HEK293 (cell line): ENCODE measurements at regions not wholly inside any gene's neighbourhood (a gene's known extent, or its start where the extent isn't known, plus 50 kb on each side); places are given as distances from the start of the nearest gene placed in this dataset.

Experiments
- CTCF ChIA-PET: fragments of 350-600 bp; formaldehyde crosslinking; extraction: SDS; loops from one replicate; lab custom pipeline; 2021; ENCODE audit warnings: antibody characterized with exemption; lab: Yijun Ruan, JAX
- POLR2A ChIA-PET: fragments of 300-600 bp; formaldehyde crosslinking; extraction: SDS; loops from one replicate; lab custom pipeline; 2020; ENCODE audit warnings: antibody characterized with exemption, inconsistent platforms; lab: Yijun Ruan, JAX
- H3K27ac ChIP-seq: fragments of 200-500 bp; sonication (Bioruptor generic); 2 replicates; pipeline ENCODE4 v1.5.1; 2014; ENCODE audit warnings: low read depth, low read length, control low read depth, inconsistent platforms; ENCODE audit errors: extremely low read depth
- H3K36me3 ChIP-seq, 2 experiments: fragments of 200-500 bp in 1 of 2; sonication (Bioruptor generic) in 1 of 2; 1 replicate in 1 of 2; 2 replicates in 1 of 2; pipeline ENCODE4 v1.5.1; 2014 to 2017; ENCODE audit warnings: inconsistent platforms in 2 of 2, low read length in 2 of 2; ENCODE audit not compliant: control insufficient read depth in 2 of 2, insufficient read depth in 1 of 2
- H3K4me1 ChIP-seq: fragments of 200-500 bp; sonication (Bioruptor generic); 2 replicates; pipeline ENCODE4 v1.5.1; 2014; ENCODE audit warnings: mild to moderate bottlenecking, low read length, inconsistent platforms; ENCODE audit not compliant: control insufficient read depth, insufficient read depth
- H3K4me3 ChIP-seq: 2 replicates; pipeline ENCODE4 v1.5.1; 2011; ENCODE audit warnings: low read depth, mild to moderate bottlenecking, control low read depth, low read length, moderate library complexity
- H3K9me3 ChIP-seq: fragments of 200-500 bp; sonication (Bioruptor generic); 2 replicates; pipeline ENCODE4 v1.5.1; 2014; ENCODE audit warnings: low read depth, low read length, inconsistent platforms; ENCODE audit not compliant: control insufficient read depth, insufficient read depth
- GFI1B ChIP-seq: fragments of 450-650 bp; formaldehyde crosslinking; IDR thresholded peaks from 2 replicates; pipeline ENCODE4 v1.5.1; 2016; ENCODE audit warnings: missing biosample characterization, missing genetic modification characterization
- GLI2 ChIP-seq: fragments of 450-650 bp; formaldehyde crosslinking; IDR thresholded peaks from 2 replicates; pipeline ENCODE4; 2017; ENCODE audit warnings: missing biosample characterization, missing genetic modification characterization, low read depth, borderline replicate concordance
- MEIS1 ChIP-seq: sonication (generic); formaldehyde crosslinking; IDR thresholded peaks from 2 replicates; pipeline ENCODE4 v1.8.1; 2022; ENCODE audit warnings: missing genetic modification reagents, mild to moderate bottlenecking, borderline replicate concordance
- RBAK ChIP-seq: fragments of 450-650 bp; formaldehyde crosslinking; IDR thresholded peaks from 2 replicates; pipeline ENCODE4 v1.5.1; 2016; ENCODE audit warnings: missing biosample characterization, missing genetic modification characterization
- REPIN1 ChIP-seq: fragments of 450-650 bp; formaldehyde crosslinking; IDR thresholded peaks from 2 replicates; pipeline ENCODE4 v1.5.1; 2017; ENCODE audit warnings: missing biosample characterization, missing genetic modification characterization, low read depth
- SALL2 ChIP-seq: fragments of 450-650 bp; formaldehyde crosslinking; IDR thresholded peaks from 2 replicates; pipeline ENCODE4 v1.5.0; 2017; ENCODE audit warnings: missing biosample characterization, mild to moderate bottlenecking, missing genetic modification characterization, borderline replicate concordance
- TRIM28 ChIP-seq: IDR thresholded peaks from 2 replicates; pipeline ENCODE4 v1.6.1; 2011; ENCODE audit warnings: low read length, control low read depth, borderline replicate concordance
- WT1 ChIP-seq: fragments of 450-650 bp; formaldehyde crosslinking; IDR thresholded peaks from 2 replicates; pipeline ENCODE4 v1.5.1; 2016; ENCODE audit warnings: missing biosample characterization, missing genetic modification characterization
- YY2 ChIP-seq: fragments of 450-650 bp; formaldehyde crosslinking; IDR thresholded peaks from 2 replicates; pipeline ENCODE4 v1.5.1; 2016; ENCODE audit warnings: missing biosample characterization, missing genetic modification characterization
- ZBTB17 ChIP-seq: fragments of 450-650 bp; formaldehyde crosslinking; IDR thresholded peaks from 2 replicates; pipeline ENCODE4 v1.5.1; 2016; ENCODE audit warnings: missing biosample characterization, missing genetic modification characterization
- ZBTB20 ChIP-seq: fragments of 450-650 bp; formaldehyde crosslinking; IDR thresholded peaks from 2 replicates; pipeline ENCODE4 v1.5.1; 2016; ENCODE audit warnings: missing biosample characterization, missing genetic modification characterization
- ZBTB48 ChIP-seq: fragments of 450-650 bp; formaldehyde crosslinking; IDR thresholded peaks from 2 replicates; pipeline ENCODE4 v1.5.1; 2016; ENCODE audit warnings: missing biosample characterization, missing genetic modification characterization
- ZFP37 ChIP-seq: fragments of 450-650 bp; formaldehyde crosslinking; IDR thresholded peaks from 2 replicates; pipeline ENCODE4 v1.5.1; 2016; ENCODE audit warnings: missing biosample characterization, missing genetic modification characterization
- ZNF112 ChIP-seq: fragments of 450-650 bp; formaldehyde crosslinking; IDR thresholded peaks from 2 replicates; pipeline ENCODE4 v1.5.0; 2017; ENCODE audit warnings: missing biosample characterization, missing genetic modification characterization
- ZNF169 ChIP-seq: fragments of 450-650 bp; formaldehyde crosslinking; IDR thresholded peaks from 2 replicates; pipeline ENCODE4 v1.5.1; 2016; ENCODE audit warnings: missing biosample characterization, missing genetic modification characterization
- ZNF202 ChIP-seq: fragments of 450-650 bp; formaldehyde crosslinking; IDR thresholded peaks from 2 replicates; pipeline ENCODE4 v1.5.1; 2016; ENCODE audit warnings: missing biosample characterization, missing genetic modification characterization, borderline replicate concordance
- ZNF354C ChIP-seq: fragments of 450-650 bp; formaldehyde crosslinking; IDR thresholded peaks from 2 replicates; pipeline ENCODE4 v1.5.1; 2016; ENCODE audit warnings: missing biosample characterization, missing genetic modification characterization, low read depth, borderline replicate concordance
- ZNF394 ChIP-seq: fragments of 450-650 bp; formaldehyde crosslinking; IDR thresholded peaks from 2 replicates; pipeline ENCODE4 v1.5.1; 2016; ENCODE audit warnings: missing biosample characterization, missing genetic modification characterization, mild to moderate bottlenecking, moderate library complexity, borderline replicate concordance
- ZNF48 ChIP-seq: fragments of 450-650 bp; formaldehyde crosslinking; IDR thresholded peaks from 2 replicates; pipeline ENCODE4 v1.5.1; 2016; ENCODE audit warnings: missing biosample characterization, missing genetic modification characterization
- ZNF514 ChIP-seq: fragments of 450-650 bp; formaldehyde crosslinking; IDR thresholded peaks from 2 replicates; pipeline ENCODE4 v1.5.1; 2016; ENCODE audit warnings: missing biosample characterization, missing genetic modification characterization
- ZNF544 ChIP-seq: fragments of 450-650 bp; formaldehyde crosslinking; IDR thresholded peaks from 2 replicates; pipeline ENCODE4 v1.5.0; 2017; ENCODE audit warnings: missing biosample characterization, missing genetic modification characterization
- ZNF670 ChIP-seq: fragments of 450-650 bp; formaldehyde crosslinking; IDR thresholded peaks from 2 replicates; pipeline ENCODE4 v1.5.1; 2016; ENCODE audit warnings: missing biosample characterization, missing genetic modification characterization, low read depth
- ZNF777 ChIP-seq: fragments of 450-650 bp; formaldehyde crosslinking; IDR thresholded peaks from 2 replicates; pipeline ENCODE4 v1.5.1; 2017; ENCODE audit warnings: missing biosample characterization, missing genetic modification characterization, borderline replicate concordance
- ZSCAN16 ChIP-seq: fragments of 450-650 bp; formaldehyde crosslinking; IDR thresholded peaks from 2 replicates; pipeline ENCODE4 v1.5.1; 2016; ENCODE audit warnings: missing biosample characterization, missing genetic modification characterization
- ZSCAN23 ChIP-seq: fragments of 450-650 bp; formaldehyde crosslinking; IDR thresholded peaks from 2 replicates; pipeline ENCODE4 v1.5.1; 2016; ENCODE audit warnings: missing biosample characterization, missing genetic modification characterization
- TF ChIP-seq, protein P1 (sequence below): fragments of 450-650 bp; formaldehyde crosslinking; IDR thresholded peaks from 2 replicates; pipeline ENCODE4 v1.5.1; 2016; ENCODE audit warnings: missing biosample characterization, missing genetic modification characterization, borderline replicate concordance
- TF ChIP-seq, protein P2 (sequence below): fragments of 450-650 bp; formaldehyde crosslinking; IDR thresholded peaks from 2 replicates; pipeline ENCODE4 v1.5.0; 2017; ENCODE audit warnings: missing biosample characterization, missing genetic modification characterization, borderline replicate concordance
- TF ChIP-seq, protein P3 (sequence below): fragments of 450-650 bp; formaldehyde crosslinking; IDR thresholded peaks from 2 replicates; pipeline ENCODE4 v1.5.1; 2016; ENCODE audit warnings: missing biosample characterization, missing genetic modification characterization

DNA sequence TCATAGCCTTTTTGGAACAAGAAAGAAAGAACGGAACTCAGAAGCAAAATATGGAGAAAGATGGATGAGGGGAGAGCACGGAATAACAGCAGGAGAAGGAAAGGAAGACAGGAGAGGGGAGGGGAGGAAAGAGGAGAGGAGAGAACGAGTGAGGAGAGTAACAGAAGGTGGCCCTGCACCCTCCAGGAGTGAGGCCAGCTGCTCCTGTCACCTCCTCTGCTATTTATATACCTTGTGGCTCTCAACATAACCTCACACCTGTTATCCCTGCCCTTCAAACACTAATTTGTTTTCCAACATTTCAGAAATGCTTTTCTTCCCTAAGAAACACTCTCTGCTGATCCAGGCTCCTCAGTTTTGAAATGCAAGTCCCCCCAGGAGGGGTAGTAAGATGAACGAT, 53.4 kb upstream of the ATP2B2 start:
- TF ChIP-seq REPIN1 = no peak
- no peak for TF ChIP-seq ZNF777 (tag by site-specific recombination)
- TF ChIP-seq ZNF670 = no peak
- no peak for TF ChIP-seq ZSCAN23
- TF ChIP-seq ZNF112 (tag by site-specific recombination) = no peak
- TF ChIP-seq ZSCAN16 = no peak
- no peak for TF ChIP-seq TRIM28
- TF ChIP-seq ZNF394 (tag by site-specific recombination) = no peak
- TF ChIP-seq, protein P1, sequence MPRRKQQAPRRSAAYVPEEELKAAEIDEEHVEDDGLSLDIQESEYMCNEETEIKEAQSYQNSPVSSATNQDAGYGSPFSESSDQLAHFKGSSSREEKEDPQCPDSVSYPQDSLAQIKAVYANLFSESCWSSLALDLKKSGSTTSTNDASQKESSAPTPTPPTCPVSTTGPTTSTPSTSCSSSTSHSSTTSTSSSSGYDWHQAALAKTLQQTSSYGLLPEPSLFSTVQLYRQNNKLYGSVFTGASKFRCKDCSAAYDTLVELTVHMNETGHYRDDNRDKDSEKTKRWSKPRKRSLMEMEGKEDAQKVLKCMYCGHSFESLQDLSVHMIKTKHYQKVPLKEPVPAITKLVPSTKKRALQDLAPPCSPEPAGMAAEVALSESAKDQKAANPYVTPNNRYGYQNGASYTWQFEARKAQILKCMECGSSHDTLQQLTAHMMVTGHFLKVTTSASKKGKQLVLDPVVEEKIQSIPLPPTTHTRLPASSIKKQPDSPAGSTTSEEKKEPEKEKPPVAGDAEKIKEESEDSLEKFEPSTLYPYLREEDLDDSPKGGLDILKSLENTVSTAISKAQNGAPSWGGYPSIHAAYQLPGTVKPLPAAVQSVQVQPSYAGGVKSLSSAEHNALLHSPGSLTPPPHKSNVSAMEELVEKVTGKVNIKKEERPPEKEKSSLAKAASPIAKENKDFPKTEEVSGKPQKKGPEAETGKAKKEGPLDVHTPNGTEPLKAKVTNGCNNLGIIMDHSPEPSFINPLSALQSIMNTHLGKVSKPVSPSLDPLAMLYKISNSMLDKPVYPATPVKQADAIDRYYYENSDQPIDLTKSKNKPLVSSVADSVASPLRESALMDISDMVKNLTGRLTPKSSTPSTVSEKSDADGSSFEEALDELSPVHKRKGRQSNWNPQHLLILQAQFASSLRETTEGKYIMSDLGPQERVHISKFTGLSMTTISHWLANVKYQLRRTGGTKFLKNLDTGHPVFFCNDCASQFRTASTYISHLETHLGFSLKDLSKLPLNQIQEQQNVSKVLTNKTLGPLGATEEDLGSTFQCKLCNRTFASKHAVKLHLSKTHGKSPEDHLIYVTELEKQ (tag by site-specific recombination) = no peak
- no peak for TF ChIP-seq ZNF48 (tag by site-specific recombination)
- no peak for TF ChIP-seq ZFP37 (tag by site-specific recombination)
- no peak for TF ChIP-seq ZNF169 (tag by site-specific recombination)
- H3K9me3 ChIP-seq = no peaks in the 10 kb centered on the region
- ChIA-PET CTCF (no interaction called here), POLR2A (no interaction called here)
- no peak overlapping the region for H3K4me3 ChIP-seq
- H3K4me1 ChIP-seq = no peaks in the 10 kb centered on the region
- no peak overlapping the region for H3K27ac ChIP-seq
- H3K36me3 ChIP-seq = no peaks in the 10 kb centered on the region

DNA sequence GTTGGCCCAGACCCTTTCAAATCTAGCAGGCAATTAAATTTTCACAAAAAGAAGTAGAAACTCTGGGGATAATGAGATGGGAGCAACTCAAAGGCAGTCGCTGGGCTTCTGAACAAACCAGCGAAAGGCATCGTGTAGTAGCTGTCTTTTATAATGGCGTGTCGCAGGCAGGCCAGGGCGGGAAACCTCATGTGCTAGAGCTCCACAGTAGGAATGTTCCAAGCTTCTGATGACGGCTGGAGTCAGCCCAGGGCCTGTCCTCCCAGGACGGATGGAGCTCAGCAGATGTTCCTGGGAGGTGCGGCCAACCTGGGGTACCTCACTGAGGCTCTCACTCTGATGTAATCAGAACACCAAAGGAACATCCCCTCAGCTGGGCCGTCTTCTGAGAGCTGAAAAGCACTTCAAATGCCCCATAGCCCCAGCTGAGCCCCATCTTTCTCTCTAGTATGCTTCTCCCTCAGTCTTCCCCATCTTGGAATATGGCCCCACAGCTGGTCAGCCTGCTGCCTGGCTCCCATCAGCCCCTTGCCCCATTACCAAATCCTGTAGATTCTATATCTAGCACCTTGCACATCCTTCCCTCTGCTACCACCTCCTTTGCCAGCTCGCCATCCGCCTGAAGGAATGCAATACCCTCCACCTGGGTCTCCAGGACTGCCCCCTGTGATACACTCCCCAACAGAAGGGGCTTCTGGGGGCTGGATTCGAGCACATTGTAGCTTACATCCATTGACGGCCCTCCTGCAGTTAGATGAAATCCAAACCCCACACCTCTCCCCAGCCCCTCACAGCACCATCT, 54.9 kb upstream of the ATP2B2 start:
- H3K4me3 ChIP-seq = no peak overlapping the region
- H3K4me1 ChIP-seq = no peaks in the 10 kb centered on the region
- CTCF ChIA-PET = interaction anchor here (0.6 kb wide), 2 partner anchors 26 to 702 kb away, joined by 3 to 4 read pairs; no protein-coding TSS in a partner anchor
- no peaks in the 10 kb centered on the region for H3K9me3 ChIP-seq
- no peaks in the 10 kb centered on the region for H3K36me3 ChIP-seq
- POLR2A ChIA-PET = no interaction called here
- no peak overlapping the region for H3K27ac ChIP-seq
- TF ChIP-seq ZNF544 (tag by site-specific recombination) (no peak), WT1 (tag by site-specific recombination) (no peak), MEIS1 (CRISPR knock-in tag) (no peak), SALL2 (tag by site-specific recombination) (no peak), GLI2 (tag by site-specific recombination) (no peak), ZBTB20 (no peak), ZBTB17 (tag by site-specific recombination) (no peak), ZNF514 (tag by site-specific recombination) (no peak), RBAK (tag by site-specific recombination) (no peak), ZBTB48 (tag by site-specific recombination) (no peak), ZNF354C (no peak), ZNF202 (tag by site-specific recombination) (no peak), YY2 (tag by site-specific recombination) (no peak), GFI1B (no peak)
- TF ChIP-seq, protein P2, sequence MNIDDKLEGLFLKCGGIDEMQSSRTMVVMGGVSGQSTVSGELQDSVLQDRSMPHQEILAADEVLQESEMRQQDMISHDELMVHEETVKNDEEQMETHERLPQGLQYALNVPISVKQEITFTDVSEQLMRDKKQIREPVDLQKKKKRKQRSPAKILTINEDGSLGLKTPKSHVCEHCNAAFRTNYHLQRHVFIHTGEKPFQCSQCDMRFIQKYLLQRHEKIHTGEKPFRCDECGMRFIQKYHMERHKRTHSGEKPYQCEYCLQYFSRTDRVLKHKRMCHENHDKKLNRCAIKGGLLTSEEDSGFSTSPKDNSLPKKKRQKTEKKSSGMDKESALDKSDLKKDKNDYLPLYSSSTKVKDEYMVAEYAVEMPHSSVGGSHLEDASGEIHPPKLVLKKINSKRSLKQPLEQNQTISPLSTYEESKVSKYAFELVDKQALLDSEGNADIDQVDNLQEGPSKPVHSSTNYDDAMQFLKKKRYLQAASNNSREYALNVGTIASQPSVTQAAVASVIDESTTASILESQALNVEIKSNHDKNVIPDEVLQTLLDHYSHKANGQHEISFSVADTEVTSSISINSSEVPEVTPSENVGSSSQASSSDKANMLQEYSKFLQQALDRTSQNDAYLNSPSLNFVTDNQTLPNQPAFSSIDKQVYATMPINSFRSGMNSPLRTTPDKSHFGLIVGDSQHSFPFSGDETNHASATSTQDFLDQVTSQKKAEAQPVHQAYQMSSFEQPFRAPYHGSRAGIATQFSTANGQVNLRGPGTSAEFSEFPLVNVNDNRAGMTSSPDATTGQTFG = no peak
- TF ChIP-seq, protein P3, sequence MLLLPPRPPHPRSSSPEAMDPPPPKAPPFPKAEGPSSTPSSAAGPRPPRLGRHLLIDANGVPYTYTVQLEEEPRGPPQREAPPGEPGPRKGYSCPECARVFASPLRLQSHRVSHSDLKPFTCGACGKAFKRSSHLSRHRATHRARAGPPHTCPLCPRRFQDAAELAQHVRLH = no peak
